GM19351 (cell line): ENCODE measurements at regions not wholly inside any gene's neighbourhood (a gene's known extent, or its start where the extent isn't known, plus 50 kb on each side); places are given as distances from the start of the nearest gene placed in this dataset.
"Not testable (repeated sequence)": the region's sequence is repeated elsewhere in the genome, so short reads cannot be mapped to it uniquely, and the experiment has no call there.

ENCODE experiments used
- ATAC-seq: cut with Tn5 transposase; IDR thresholded peaks from one replicate; pipeline ENCODE4 v1.9.1; 2021; ENCODE audit warnings: mild to moderate bottlenecking, moderate library complexity; ENCODE audit not compliant: unreplicated experiment

DNA sequence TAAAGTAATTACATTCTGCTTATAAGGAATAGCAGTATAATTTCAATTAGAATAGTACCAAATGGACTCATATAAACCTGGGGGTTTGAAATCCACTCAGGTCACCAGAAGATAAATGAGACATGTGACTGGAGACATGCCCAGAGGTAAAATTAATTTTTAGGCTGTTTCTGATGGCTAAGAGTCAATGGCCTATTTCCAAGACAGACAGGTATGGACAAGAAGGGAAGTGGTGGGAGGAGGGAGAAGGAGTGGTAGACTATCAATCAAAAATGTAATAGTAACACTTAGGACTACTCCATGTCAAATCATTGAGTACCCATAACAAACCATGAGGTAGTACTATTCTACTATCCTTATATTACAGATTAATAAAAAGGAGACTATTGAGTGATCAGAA lies 544.0 kb downstream of the GALC start:
- no peak for ATAC-seq

DNA sequence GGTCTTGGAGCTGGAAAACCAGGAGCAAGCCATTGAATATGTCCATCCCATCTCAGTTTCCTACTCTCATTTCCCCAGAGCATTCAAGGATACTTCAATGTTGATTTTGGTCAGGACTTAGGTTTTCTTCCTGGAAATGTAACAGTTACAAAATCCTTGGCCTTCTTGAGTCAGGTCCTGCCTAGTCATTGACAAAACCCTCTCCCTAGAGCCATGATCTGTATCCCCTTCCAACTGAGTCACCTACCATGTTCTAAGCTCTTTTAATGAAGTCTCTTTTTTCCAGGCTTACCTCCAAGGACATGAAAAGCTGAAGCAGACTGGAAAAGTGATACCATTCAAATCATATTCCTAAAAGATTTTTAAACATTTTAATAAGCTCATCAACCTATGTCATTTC lies 549.2 kb downstream of the GALC start:
- ATAC-seq, result no peak

DNA sequence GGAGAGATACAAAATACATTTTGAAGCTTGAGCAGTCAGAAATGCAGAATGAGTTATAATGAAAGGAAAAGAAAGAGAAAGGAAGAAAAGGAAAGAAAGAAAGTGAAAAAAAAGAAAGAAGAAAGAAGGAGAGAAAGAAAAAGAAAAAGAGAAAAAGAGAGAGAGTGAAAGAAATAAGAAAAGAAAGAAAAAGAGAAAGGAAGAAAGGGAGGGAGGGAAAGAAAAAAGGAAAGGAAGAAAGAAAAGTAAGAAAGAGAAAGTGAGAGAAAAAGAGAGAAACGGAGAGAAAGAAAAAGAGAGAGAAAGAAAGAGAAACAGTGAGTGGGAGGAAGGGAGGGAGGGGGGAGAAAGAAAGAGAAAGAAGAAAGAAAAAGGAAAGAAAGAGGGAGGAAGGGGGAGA lies 549.9 kb downstream of the GALC start:
- ATAC-seq, result no peak

DNA sequence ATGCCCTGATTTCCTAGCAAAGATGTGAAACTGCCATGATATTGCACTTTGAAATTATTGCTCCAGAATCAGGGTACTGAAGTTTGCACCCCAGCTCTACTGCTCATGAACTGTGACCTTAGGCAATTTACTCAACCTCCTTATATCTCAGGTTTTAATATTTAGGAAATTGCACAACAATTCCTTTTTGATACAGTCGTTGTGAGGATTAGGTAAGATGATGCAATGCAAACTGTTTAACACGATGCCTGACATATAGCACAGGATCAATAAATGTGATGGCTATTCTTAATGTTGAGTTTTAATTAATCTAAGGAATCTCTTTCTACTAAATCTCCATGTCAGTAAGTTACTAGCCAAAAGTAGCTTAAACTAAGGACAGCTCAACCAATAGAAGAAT lies 555.8 kb downstream of the GALC start:
- ATAC-seq, result no peak

DNA sequence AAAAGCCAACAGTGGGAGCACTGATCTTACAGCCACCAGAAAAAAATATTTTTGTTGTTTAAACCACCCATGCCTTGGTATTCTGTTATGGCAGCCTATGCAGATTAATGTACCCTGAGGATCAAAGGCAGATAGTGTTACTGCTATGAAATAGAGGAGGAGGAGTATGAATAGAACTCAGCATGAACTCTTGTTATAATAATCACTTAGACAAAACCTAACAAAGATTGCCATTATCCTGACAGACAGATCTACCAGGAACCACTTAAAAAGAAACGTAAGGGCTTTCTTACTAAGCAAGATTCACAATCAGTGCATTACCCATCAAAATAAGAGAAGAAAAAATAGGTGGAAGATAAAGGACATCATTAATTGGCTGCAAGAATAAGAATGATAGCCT lies 558.3 kb downstream of the GALC start:
- no peak for ATAC-seq

DNA sequence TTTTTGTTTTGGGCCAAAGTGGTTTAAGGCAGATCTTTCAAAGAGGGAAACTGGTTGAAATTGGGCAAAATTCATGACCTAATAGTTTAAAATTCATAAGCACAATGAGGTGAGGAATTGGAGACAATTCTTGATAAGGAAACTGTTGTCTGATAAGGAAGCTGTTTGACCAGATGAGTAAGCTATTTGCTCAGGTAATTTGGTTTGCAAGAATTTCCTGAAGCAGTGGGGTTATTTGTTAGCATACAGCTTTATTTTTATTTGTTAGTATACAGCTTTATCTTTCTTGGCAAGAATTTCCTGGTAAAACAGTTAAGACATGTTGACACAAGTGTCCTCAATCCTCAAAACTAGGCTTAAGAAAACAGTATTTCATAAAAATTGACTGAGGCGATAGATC lies 559.0 kb downstream of the GALC start:
- ATAC-seq, result no peak

DNA sequence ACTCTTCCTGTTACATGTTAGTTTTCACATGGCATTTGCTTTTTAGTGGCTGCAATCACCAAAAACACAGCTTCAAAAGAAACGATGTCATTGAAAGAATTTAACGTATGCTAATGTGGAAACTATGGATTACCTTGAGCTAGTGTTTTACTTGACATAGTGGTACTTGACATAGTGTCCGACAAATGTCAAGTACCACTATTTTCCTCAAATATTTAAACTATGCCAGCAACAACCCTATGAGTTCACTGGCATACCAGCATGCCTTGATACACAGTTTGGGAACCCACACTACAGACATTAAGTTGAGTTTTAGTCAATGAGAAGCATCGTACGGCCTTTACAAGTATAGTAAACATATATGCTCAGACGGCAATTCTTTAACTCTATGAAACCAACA lies 560.3 kb downstream of the GALC start:
- no peak for ATAC-seq

DNA sequence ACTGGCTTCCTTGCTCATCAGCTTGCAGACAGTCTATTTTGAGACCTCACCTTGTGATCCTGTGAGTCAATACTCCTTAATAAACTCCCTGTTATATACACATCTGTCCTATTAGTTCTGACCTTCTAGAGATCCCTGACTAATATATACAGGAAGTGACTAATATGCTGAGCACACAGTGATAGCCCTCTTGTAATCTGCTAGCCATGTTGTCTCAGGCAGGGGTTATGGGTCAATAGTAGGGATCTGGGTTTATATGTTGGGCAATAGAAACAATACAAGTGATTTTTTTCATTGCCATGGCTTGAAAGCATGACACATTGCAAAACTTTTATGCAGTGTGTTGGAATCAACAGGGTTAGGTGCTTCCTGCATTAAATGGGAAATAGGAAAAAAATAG lies 562.2 kb downstream of the GALC start:
- ATAC-seq, result no peak

DNA sequence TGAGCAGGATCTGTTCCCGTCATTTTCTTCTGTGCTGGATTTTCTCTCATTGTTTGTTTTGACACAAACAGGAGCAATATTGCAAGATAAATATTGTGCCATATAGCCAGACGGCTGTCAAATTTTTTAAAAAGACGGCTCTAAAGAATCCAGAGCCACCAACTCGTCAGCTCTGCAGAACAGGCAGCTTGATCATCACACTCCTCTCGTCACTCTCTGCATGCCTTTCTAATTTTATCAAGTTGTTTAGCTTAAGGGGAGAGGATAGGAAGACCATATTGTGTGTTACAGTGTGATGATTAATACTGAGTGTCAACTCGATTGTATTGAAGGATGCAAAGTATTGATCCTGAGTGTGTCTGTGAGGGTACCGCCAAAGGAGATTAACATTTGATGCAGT lies 562.8 kb downstream of the GALC start:
- no peak for ATAC-seq

DNA sequence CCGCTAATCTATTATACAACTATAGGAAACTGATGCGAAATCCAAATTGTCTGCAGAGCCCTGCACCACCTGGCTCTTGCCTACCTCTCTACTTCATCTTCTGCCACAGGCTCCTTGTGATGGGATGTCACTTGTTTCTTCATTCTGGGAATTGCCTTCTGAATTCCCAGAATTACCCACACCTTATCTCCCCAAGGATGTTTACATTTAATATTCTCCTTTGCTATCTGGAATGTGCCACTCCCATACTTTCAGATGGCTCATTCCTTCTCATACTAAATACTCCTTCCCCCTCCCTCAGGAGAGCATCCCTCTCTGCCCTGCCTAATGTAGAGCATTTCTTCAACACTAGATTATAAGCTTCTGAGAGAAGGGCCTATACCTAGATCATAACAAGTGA lies 573.1 kb downstream of the GALC start:
- no peak for ATAC-seq

DNA sequence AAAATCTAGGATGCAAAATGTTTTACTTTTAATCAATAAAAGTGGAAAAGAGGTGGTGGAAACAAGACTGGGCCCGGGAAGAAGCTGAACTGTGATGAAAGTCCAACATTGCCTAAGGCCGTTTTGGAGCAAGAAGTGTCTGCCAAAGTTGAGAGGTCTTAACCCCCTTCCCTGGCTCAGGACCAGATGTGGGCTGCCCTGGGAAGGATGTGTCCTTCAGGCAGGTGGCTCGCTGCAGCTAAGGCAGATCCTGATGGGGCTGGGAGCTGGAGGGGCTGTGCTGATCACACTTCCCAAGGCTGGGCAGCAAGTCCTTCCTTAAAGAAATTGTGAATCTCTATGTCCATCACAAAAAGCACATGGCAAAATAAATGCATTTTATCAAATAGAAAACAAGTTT lies 581.6 kb downstream of the GALC start:
- no peak for ATAC-seq

DNA sequence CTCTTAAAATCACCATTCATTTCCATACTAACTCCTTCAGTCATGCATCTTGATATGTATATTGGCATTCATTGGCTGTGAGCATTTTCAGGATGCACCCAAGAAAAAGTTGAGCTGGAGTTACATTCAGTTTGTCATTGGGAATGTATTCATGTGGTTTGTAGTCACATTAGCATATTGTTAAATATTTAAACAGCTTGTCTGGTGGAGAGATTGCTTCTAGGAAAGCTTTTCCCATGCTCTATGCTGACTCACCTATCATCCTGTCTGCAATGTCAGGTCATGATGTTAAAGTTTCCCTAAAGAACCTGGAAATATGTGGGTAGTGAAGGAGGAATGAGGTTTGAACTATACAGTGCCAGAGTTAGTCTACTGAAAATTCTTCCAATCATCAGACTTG lies 583.6 kb downstream of the GALC start:
- no peak for ATAC-seq

DNA sequence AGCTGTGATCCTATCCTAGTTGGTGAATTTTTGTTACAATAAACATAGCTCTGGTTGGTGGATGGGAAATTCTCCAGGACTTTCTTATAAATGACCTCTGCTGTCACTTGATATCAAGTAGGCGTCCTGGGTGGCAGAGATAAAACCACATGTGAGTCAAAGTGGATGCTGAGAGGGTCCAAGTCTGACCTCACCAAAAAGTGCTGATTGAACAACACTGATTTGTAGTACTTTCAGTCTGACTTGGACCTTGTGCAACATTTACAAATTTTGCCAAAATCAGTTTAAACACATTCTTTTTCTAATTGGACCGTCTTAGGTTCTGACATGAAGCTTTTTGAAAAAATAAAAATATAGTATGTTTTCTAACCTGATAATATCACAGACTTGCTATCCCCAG lies 585.6 kb downstream of the GALC start:
- ATAC-seq, result no peak

DNA sequence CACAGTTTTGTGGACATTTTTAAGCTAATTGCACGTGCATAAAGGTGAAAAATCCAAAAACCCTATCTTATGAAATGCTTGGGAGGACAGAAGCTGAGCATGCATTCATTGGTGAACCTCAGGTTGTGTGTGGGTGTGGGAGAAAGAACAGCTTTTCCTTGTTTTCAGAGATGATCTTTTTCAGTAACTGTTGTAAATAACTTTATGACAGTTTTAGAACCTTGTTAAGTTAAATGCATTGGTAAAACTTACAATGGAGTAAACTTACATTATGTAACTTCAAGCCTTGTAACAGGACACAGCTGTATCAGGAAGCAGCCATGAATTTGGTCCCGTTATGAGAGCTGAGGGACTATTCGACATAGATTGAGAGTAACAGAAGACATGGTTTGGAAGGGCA lies 587.4 kb downstream of the GALC start:
- ATAC-seq, result no peak

DNA sequence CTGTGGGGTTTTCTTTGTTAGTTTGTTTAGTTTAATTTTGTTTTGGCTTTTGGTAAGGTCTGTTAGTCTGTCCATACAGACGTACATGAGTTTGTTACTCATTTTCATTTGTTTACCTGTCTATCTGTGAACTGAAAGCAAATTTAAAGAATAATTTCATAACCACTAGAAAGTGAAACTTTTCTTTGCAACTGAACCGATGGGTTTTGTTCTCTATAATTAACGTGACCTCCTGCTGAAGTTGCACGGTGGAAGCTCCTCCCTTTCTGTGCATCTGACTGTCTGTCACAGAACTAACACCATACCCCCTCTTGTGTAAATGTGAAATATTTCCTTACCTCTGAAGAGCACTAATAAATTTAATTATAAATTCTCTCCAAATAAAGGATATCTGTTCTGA lies 595.5 kb downstream of the GALC start:
- no peak for ATAC-seq

DNA sequence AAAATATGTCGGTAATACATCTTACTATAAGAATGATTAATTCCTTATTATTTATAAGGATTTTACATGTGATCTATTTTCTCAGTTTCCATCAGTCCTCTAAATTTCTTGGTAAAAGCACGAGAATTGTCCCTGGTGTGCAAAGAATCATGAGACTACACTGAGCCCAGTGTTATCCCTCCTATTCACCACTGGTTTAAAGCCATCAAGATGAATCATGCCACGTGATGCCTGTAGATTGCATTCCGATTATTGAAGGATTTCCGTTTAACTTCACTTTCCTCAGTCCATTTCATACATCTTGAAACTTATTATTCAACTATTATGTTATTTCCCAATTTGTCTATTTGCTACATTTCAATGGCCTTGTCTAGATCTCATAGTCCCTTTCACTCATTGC lies 601.9 kb downstream of the GALC start:
- no peak for ATAC-seq

DNA sequence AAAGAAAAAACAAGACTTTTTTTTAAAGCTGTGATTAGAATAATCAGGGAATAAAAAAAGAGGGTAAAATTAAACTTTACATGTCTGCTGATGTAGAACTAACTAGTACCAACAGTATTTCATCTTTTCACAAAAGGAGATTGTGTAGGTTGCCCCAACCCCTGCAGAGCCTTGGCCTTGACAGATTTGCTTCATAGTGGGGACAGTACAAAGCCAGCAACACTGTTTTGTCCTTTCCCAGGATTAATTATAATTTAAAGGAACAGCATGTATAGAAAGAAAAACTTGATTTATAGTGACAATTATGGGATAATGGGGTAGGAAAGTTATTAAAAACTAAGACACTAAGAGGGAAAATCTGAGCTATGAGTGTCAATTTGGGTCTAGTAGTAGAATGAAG lies 604.0 kb downstream of the GALC start:
- ATAC-seq, result no peak

DNA sequence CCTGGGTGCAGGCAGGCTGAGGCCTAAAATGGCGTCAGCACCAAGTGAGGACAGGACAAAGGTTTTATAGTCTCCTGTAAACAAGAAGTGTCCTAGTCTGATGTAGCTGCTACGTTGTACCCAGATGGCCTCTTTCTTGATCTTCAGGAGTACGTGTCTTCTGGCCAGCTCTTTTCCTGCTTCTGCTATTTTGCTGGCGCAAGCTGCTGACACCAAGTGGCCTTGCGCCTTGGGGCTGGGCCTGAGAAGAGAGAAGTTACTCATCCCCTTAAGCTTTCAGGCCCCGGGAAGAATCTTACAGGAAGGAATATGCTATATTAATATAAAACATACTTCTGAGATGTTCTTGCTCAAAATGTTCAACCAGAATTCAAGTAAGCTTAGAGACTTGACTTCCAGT lies 605.2 kb downstream of the GALC start:
- ATAC-seq, result no peak

DNA sequence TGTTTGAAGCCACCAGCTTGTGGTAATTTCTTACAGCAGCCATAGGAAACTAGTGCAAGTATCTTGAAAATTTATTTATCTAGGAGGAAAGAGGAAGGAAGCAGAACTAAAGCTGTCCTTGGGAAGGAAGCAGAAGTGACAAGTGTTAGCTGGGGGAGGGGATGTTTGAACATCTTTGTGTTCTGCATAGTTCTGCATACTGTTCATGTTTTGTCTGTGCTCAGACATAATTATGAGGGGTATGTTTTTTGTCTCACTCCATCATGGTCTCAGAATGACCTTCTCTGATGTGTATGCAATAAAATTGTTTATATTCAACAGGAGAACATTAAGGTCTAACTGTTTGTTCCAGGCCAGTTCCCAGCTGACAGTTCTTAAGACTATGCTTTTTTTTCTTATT lies 606.5 kb downstream of the GALC start:
- ATAC-seq, result no peak

DNA sequence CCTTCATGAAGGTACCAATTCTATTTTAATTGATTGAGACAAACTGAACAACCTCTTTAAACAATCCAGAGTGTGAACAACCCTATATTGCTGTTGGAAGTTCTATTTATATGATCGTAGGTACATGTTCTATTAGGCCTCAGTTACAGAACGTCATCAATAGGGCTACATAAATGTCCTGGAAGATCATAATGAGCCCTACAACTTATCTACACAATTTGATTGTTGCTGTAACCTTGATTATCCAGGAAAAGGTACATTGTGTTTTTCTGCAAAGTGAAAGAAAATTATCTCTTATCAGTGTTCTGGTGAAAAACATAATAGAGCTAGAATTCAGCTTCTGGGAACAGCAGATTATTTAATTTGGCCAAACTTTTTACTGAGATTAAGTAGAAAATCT lies 612.9 kb downstream of the GALC start:
- ATAC-seq, result no peak

DNA sequence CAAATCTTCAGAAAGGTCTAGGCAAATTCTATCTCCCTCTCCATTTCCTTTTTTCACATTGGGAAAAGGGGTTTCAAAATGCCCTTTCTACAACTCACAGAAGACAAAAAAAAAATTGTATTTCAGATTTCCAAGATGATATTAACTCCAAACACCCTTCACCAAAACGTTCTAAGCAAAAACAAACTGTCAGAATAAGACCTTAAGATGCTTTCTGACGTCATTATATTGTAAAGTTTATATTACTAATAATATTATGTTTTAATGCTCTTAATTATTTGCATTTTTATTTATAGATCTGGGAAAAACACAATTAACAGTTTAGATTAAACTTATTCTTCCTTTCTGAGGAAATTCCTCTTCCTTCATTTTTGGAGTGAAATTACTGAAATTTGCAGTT lies 624.2 kb downstream of the GALC start:
- no peak for ATAC-seq

DNA sequence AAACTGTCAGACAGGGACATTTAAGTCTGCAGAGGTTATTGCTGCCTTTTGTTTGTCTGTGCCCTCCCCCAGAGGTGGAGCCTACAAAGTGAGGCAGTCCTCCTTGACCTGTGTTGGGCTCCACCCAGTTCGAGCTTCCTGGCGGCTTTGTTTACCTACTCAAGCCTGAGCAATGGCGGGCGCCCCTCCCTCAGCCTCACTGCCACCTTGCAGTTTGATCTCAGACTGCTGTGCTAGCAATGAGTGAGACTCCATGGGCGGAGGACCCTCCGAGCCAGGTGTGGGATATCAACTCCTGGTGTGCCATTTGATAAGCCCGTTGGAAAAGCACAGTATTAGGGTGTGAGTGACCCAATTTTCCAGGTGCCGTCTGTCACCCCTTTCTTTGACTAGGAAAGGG lies 632.7 kb downstream of the GALC start:
- not testable (repeated sequence) for ATAC-seq

DNA sequence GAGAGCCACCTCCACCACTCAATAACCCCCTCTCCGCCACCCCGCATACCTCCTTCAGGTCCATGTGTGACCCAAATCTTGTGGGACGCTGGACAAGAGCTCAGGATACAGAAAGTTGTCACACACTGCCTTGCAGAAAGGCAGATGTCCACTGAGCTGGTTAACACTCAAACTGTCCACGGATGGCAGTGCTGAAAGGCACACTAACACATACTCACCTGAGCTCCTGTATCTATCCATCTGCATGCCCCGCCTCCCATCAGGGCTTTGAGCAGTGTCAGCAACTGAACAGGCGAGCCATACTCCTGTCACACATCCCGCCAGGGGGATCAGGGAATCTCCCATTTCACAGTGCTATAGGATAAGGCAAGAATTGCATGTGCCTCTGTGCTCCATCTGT lies 642.0 kb downstream of the GALC start:
- ATAC-seq, result no peak

DNA sequence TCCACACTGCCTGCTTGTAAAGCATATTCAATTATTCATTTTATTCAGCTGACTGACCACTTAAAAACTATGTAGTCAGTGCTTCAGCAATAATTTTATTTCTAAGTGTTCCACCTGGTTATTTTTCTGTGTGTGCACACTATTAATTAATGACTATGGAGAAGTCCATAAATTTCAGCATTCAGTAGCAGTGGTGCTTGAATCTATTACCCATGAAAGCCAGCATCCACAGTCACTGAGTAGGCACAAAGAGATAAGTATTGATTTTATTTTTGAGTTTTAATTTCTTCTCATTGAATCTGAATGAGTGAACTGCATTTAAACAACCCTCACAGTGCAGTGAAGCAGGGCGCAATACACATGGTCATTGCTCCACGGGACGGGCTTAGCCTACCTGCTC lies 643.1 kb downstream of the GALC start:
- ATAC-seq, result no peak
